ENCODE measurements at regions not wholly inside any gene's neighbourhood (a gene's known extent, or its start where the extent isn't known, plus 50 kb on each side); places are given as distances from the start of the nearest gene placed in this dataset.
"Not testable (repeated sequence)": the region's sequence is repeated elsewhere in the genome, so short reads cannot be mapped to it uniquely, and the experiment has no call there.

DNA sequence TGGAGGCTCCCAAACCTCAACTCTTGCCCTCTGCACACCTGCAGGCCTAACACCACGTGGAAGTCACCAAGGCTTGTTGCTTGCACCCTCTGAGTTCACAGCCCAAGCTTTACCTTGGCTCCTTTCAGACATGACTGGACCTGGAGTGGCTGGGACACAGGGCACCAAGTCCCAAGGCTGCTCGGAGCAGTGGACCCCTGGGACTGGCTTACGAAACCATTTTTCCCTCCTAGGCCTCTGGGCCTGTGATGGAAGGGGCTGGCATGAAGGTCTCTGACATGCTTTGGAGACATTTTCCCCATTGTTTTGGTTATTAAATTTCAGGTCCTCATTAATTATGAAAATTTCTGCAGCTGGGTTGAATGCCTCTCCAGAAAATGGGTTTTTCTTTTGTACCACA is 994.4 kb upstream of the NUDT12 start:
- TF ChIP-seq, protein P1, sequence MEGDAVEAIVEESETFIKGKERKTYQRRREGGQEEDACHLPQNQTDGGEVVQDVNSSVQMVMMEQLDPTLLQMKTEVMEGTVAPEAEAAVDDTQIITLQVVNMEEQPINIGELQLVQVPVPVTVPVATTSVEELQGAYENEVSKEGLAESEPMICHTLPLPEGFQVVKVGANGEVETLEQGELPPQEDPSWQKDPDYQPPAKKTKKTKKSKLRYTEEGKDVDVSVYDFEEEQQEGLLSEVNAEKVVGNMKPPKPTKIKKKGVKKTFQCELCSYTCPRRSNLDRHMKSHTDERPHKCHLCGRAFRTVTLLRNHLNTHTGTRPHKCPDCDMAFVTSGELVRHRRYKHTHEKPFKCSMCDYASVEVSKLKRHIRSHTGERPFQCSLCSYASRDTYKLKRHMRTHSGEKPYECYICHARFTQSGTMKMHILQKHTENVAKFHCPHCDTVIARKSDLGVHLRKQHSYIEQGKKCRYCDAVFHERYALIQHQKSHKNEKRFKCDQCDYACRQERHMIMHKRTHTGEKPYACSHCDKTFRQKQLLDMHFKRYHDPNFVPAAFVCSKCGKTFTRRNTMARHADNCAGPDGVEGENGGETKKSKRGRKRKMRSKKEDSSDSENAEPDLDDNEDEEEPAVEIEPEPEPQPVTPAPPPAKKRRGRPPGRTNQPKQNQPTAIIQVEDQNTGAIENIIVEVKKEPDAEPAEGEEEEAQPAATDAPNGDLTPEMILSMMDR (IDR thresholded peaks at IDR 0.05; ENCODE audit: unreplicated experiment), result no peak
- Mint-ChIP-seq H3K36me3 (ENCODE audit: low read depth, unreplicated experiment) (no peaks in the 10 kb centered on the region), H3K9me3 (ENCODE audit: unreplicated experiment) (no peaks in the 10 kb centered on the region), H3K27ac (ENCODE audit: unreplicated experiment) (no peak overlapping the region), H3K4me3 (ENCODE audit: unreplicated experiment) (no peak overlapping the region), H3K27me3 (ENCODE audit: unreplicated experiment) (no peaks in the 10 kb centered on the region), H3K4me1 (ENCODE audit: unreplicated experiment) (no peaks in the 10 kb centered on the region)
- DNase-seq (ENCODE audit: low spot score), result no peak

DNA sequence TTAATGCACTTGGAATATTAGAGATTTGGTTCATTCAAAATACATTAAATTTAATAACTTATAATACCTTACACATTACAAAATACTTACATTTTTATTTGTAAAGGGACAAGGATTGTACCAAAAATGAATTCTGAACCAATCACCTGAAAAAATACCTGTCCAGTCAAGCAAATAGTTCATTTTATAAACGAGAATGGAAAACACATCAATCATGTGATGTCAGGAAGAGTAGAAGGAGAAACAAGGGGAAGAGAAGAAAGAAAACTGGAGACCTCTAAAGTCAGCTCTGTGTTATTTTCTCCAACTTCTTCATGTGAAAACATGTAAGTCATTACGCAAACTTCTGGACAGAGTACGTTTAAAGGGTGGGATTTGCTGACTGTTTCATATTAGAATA is 989.0 kb upstream of the NUDT12 start:
- Mint-ChIP-seq H3K36me3 (ENCODE audit: low read depth, unreplicated experiment) (no peaks in the 10 kb centered on the region), H3K9me3 (ENCODE audit: unreplicated experiment) (peaks cover 5% of the 10 kb centered on the region), H3K27me3 (ENCODE audit: unreplicated experiment) (no peaks in the 10 kb centered on the region), H3K4me1 (ENCODE audit: unreplicated experiment) (peaks cover 3% of the 10 kb centered on the region), H3K27ac (ENCODE audit: unreplicated experiment) (no peak overlapping the region), H3K4me3 (ENCODE audit: unreplicated experiment) (no peak overlapping the region)
- TF ChIP-seq, protein P1 (IDR thresholded peaks at IDR 0.05; ENCODE audit: unreplicated experiment), result no peak
- no peak for DNase-seq (ENCODE audit: low spot score)

DNA sequence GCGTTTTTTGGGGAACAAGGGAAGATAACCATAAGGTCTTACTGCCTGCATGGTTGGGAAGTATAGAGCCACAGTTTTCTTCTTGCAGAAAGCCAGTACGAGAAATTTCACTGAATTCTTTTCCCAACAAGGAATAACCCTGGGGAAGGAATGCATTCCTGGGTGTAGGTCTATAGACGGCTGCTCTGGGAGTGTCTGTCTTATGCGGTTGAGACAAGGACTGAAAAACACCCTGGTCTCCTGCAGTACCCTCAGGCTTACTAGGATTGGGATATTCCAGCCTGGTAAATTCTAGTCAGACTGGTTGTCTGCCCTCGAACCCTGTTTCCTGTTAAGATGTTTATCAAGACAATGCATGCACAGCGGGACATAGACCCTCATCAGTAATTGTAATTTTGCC is 984.3 kb upstream of the NUDT12 start:
- H3K4me3 Mint-ChIP-seq (ENCODE audit: unreplicated experiment); H3K4me1 Mint-ChIP-seq (ENCODE audit: unreplicated experiment); H3K36me3 Mint-ChIP-seq (ENCODE audit: low read depth, unreplicated experiment); H3K27me3 Mint-ChIP-seq (ENCODE audit: unreplicated experiment); H3K9me3 Mint-ChIP-seq (ENCODE audit: unreplicated experiment); H3K27ac Mint-ChIP-seq (ENCODE audit: unreplicated experiment); DNase-seq (ENCODE audit: low spot score): not testable (repeated sequence)

DNA sequence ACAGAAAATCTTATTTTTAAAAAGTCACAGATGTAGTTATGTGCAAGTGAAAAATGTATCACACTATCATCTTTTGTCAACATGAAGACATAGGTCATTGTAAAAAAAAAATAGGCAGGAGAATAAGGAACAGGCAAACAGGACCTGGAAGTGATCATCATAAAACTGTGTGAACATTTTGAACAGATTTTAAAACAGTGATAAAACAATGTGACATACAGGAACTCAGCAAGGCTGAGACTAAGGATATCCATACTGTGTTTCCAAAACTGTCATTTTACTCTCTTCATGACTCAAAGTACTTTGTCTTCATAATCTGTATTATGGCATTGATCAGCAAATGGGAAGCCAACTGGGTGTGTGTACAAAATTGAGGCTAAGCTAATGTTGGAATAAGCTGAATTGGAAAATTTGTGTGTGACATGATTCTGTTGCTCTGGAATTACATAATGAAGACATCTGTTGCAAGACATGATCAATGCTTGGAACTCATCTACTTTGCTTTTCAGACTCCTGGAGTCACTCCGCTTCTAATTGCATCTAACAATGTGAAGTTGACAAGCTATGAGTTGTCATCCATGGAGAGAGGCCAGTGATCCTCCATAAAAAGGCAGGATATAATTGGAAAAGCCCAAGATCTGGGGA is 978.7 kb upstream of the NUDT12 start:
- TF ChIP-seq, protein P1 (IDR thresholded peaks at IDR 0.05; ENCODE audit: unreplicated experiment), result no peak
- Mint-ChIP-seq H3K27ac (ENCODE audit: unreplicated experiment) (no peak overlapping the region), H3K4me3 (ENCODE audit: unreplicated experiment) (no peak overlapping the region), H3K36me3 (ENCODE audit: low read depth, unreplicated experiment) (no peaks in the 10 kb centered on the region), H3K4me1 (ENCODE audit: unreplicated experiment) (no peaks in the 10 kb centered on the region), H3K9me3 (ENCODE audit: unreplicated experiment) (no peaks in the 10 kb centered on the region), H3K27me3 (ENCODE audit: unreplicated experiment) (no peaks in the 10 kb centered on the region)
- DNase-seq (ENCODE audit: low spot score), result no peak

DNA sequence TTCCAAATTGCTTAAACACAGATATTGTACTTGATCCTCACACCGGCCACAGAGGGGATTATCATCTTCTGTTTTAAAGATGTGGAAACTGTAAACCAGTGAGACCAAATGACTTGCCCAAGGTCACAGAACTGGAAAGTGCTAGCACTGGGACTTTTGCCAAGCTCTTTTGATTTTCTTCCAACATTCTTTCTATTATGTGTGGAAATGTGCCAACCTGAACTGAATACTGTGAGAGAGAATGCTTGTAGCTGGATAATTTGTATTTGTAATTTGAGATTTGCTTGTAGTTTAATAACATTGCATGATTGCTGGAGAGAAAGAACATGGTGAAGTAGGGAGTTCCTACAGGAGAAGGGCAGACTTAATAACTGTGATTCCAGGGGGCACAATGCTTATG is 977.9 kb upstream of the NUDT12 start:
- H3K4me3 Mint-ChIP-seq (ENCODE audit: unreplicated experiment), result no peak overlapping the region
- DNase-seq (ENCODE audit: low spot score), result no peak

More for the DNA sequence above, 977.9 kb upstream of the NUDT12 start:
- no peak overlapping the region for H3K27ac Mint-ChIP-seq (ENCODE audit: unreplicated experiment)
- H3K4me1 Mint-ChIP-seq (ENCODE audit: unreplicated experiment), result no peaks in the 10 kb centered on the region
- no peaks in the 10 kb centered on the region for H3K36me3 Mint-ChIP-seq (ENCODE audit: low read depth, unreplicated experiment)
- TF ChIP-seq, protein P1 (IDR thresholded peaks at IDR 0.05; ENCODE audit: unreplicated experiment), result no peak
- no peaks in the 10 kb centered on the region for H3K9me3 Mint-ChIP-seq (ENCODE audit: unreplicated experiment)
- no peaks in the 10 kb centered on the region for H3K27me3 Mint-ChIP-seq (ENCODE audit: unreplicated experiment)

Data from endothelial cell (in vitro differentiated cells).